ENCODE measurements at regions not wholly inside any gene's neighbourhood (a gene's known extent, or its start where the extent isn't known, plus 50 kb on each side); places are given as distances from the start of the nearest gene placed in this dataset.

- no peak overlapping the region for H3K4me3 ChIP-seq (ENCODE audit: low read depth, low read length)
Measured at GRCh38 chr9:109971226-109971625, 191.2 kb downstream of the PALM2AKAP2 start.

GRCh38 chr9:109972026-109972882, 192.3 kb downstream of the PALM2AKAP2 start:
- DNase-seq, result no peak
- H3K4me3 ChIP-seq (ENCODE audit: low read depth, low read length), result no peak overlapping the region
- H3K9me3 ChIP-seq (ENCODE audit: severe bottlenecking), result no peaks in the 10 kb centered on the region
- TF ChIP-seq CTCF (IDR thresholded peaks at IDR 0.05; ENCODE audit: low read depth, low read length), result no peak
- no peaks in the 10 kb centered on the region for H3K36me3 ChIP-seq
- H3K27ac ChIP-seq, result no peak overlapping the region
- H3K27me3 ChIP-seq (ENCODE audit: insufficient read depth, low read depth, severe bottlenecking), result no peaks in the 10 kb centered on the region

More at GRCh38 chr9:109971226-109971625, 191.2 kb downstream of the PALM2AKAP2 start:
- Histone ChIP-seq H3K27me3 (ENCODE audit: insufficient read depth, low read depth, severe bottlenecking) (no peaks in the 10 kb centered on the region), H3K9me3 (ENCODE audit: severe bottlenecking) (no peaks in the 10 kb centered on the region), H3K27ac (no peak overlapping the region), H3K36me3 (no peaks in the 10 kb centered on the region)
- no peak for TF ChIP-seq CTCF (IDR thresholded peaks at IDR 0.05; ENCODE audit: low read depth, low read length)
- DNase-seq, result no peak

- H3K9me3 ChIP-seq (ENCODE audit: severe bottlenecking), result no peaks in the 10 kb centered on the region
- no peak for TF ChIP-seq CTCF (IDR thresholded peaks at IDR 0.05; ENCODE audit: low read depth, low read length)
- DNase-seq, result no peak
- H3K36me3 ChIP-seq, result no peaks in the 10 kb centered on the region
- H3K27ac ChIP-seq, result no peak overlapping the region
- H3K4me3 ChIP-seq (ENCODE audit: low read depth, low read length), result no peak overlapping the region
- no peaks in the 10 kb centered on the region for H3K27me3 ChIP-seq (ENCODE audit: insufficient read depth, low read depth, severe bottlenecking)
Measured at GRCh38 chr9:109973336-109973735, 193.3 kb downstream of the PALM2AKAP2 start.

- Histone ChIP-seq H3K4me3 (ENCODE audit: low read depth, low read length) (no peak overlapping the region), H3K27ac (no peak overlapping the region), H3K9me3 (ENCODE audit: severe bottlenecking) (no peaks in the 10 kb centered on the region), H3K27me3 (ENCODE audit: insufficient read depth, low read depth, severe bottlenecking) (no peaks in the 10 kb centered on the region), H3K36me3 (no peaks in the 10 kb centered on the region)
- no peak for TF ChIP-seq CTCF (IDR thresholded peaks at IDR 0.05; ENCODE audit: low read depth, low read length)
- DNase-seq, result no peak
Measured at GRCh38 chr9:109974143-109974917, 194.3 kb downstream of the PALM2AKAP2 start.

- no peak overlapping the region for H3K27ac ChIP-seq
- TF ChIP-seq CTCF (IDR thresholded peaks at IDR 0.05; ENCODE audit: low read depth, low read length), result no peak
Measured at GRCh38 chr9:109974918-109975276, 194.9 kb downstream of the PALM2AKAP2 start.

More at GRCh38 chr9:109974918-109975276, 194.9 kb downstream of the PALM2AKAP2 start:
- H3K9me3 ChIP-seq (ENCODE audit: severe bottlenecking), result no peaks in the 10 kb centered on the region
- no peaks in the 10 kb centered on the region for H3K27me3 ChIP-seq (ENCODE audit: insufficient read depth, low read depth, severe bottlenecking)
- no peaks in the 10 kb centered on the region for H3K36me3 ChIP-seq
- H3K4me3 ChIP-seq (ENCODE audit: low read depth, low read length), result no peak overlapping the region
- DNase-seq, result no peak
